GM19395 (cell line): ENCODE measurements at regions not wholly inside any gene's neighbourhood (a gene's known extent, or its start where the extent isn't known, plus 50 kb on each side); places are given as distances from the start of the nearest gene placed in this dataset.
"Not testable (repeated sequence)": the region's sequence is repeated elsewhere in the genome, so short reads cannot be mapped to it uniquely, and the experiment has no call there.

Experiments
- ATAC-seq: cut with Tn5 transposase; IDR thresholded peaks from one replicate; pipeline ENCODE4 v1.9.1; 2021; ENCODE audit warnings: mild to moderate bottlenecking, moderate library complexity; ENCODE audit not compliant: unreplicated experiment

DNA sequence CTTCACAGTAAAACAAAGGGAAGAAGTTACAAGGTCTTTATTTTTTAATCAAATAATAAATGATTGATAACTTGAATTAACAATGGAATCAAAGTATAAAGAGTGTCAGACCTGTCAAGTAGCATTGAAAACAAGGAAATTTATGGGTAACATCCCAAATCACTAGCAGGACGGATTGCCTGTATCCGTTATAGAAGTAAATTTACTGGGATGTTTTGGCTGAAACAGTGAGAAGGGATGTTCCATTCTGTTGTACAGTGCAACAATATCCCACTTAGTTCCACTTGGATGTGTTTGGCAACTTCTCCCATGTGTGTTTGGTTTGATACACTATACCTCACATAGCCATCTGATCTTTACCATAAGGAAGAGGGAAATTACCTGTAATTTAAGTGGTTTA lies 421.0 kb upstream of the CHD1 start:
- no peak for ATAC-seq

GRCh38 chr5:99348597-99348996 lies 419.8 kb upstream of the CHD1 start:
- no peak for ATAC-seq

DNA sequence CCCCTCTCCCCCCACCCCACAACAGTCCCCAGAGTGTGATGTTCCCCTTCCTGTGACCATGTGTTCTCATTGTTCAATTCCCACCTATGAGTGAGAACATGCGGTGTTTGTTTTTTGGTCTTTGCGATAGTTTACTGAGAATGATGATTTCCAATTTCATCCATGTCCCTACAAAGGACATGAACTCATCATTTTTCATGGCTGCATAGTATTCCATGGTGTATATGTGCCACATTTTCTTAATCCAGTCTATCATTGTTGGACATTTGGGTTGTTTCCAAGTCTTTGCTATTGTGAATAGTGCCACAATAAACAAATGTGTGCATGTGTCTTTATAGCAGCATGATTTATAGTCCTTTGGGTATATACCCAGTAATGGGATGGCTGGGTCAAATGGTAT lies 411.0 kb upstream of the CHD1 start:
- ATAC-seq = not testable (repeated sequence)

DNA sequence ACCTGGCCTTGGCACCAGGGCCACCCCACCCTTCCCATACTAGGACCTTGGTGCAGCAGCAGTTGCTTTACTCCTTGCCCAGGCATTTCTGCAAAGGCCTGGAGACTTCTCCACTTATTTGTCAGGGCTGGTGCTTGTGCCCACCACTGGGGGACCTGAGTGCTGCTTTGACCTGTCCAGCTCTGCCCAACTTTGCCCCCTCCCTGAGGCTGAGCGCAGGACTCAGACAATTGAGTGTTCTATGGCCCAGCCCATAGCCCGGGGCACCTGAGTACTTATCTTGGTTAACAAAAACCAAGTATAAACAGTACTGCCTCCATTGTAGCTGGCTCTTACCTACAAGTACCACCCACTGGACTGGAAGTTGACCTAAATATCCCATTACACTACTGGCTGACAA lies 406.1 kb upstream of the CHD1 start:
- ATAC-seq = no peak

GRCh38 chr5:99331061-99331460 lies 402.3 kb upstream of the CHD1 start:
- no peak for ATAC-seq

- ATAC-seq = no peak
Measured at GRCh38 chr5:99320436-99320835, 391.6 kb upstream of the CHD1 start.

DNA sequence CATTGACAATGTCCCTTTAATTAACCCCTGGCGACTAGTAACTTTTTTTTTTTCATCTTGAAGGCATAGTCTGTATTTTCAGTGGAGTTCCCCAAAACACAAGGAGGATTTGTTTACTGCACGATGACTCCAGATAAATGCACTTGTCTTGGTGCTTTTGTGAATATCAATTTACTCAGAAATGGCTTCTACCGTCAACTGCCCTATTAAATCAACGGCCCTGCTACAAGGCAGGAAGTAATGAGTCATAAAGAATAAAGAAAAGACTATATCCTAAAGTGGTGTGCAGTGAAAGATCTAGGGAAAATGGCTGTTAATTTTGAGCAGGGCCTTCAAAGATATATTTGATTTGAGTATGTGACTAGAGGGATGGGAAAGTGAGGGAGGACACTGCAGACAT lies 388.3 kb upstream of the CHD1 start:
- no peak for ATAC-seq

DNA sequence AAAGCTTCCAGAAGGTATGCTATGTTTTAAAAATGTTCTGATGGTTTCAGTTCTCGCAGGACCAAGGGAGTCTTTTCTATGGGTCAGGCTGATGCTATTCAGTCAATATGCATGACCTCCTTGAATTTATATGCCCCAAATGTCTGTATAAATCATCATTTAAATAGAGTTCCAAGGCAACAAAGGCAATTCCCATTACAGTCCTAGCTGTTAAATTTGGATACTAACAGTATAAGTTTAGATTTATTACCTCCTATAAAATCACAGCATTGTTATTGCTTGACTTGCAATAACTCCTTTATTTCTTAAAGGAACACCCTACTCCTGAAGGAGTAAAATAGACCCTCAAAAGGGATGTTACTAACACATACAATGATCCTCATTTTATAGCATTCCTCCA lies 387.7 kb upstream of the CHD1 start:
- ATAC-seq = no peak

- no peak for ATAC-seq
Measured at GRCh38 chr5:99315413-99316183, 386.8 kb upstream of the CHD1 start.

DNA sequence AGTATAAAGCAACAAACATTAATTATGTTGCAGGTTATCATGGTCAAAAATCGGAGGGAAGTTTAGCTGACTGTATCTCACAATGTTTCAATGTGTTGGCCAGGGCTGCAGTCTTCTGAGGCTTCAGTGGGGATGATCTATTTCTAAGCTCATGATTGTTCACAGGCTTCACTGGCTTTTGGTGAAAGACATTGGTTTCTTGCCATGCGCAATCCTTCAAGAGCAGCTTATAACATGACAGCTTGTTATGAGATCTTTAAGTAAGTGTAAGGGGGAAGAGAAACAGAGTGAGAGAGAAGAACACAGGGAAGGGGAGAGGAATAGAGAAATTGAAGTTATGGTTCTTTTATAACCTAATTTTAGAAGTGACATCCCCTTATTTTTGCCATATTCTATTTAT lies 385.9 kb upstream of the CHD1 start:
- no peak for ATAC-seq

DNA sequence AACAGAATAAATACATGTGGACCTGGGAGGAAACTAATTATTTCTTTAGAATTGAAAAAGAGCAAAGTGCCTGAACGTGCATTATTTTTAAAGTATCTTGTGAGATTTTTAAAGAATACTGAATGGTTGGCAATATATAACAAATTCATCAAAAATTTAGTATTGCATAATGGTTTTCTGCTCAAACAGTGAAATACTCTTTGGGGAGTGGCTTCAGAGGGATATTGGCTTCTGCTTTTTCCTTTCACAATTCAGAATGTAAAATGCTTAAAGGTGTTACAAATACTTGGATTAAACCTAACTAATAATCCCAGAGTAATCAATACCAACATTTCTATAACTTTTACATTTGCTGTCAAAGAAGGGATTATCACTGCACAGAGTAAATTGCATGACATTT lies 379.3 kb upstream of the CHD1 start:
- ATAC-seq = no peak

GRCh38 chr5:99305045-99305580 lies 376.3 kb upstream of the CHD1 start:
- no peak for ATAC-seq

DNA sequence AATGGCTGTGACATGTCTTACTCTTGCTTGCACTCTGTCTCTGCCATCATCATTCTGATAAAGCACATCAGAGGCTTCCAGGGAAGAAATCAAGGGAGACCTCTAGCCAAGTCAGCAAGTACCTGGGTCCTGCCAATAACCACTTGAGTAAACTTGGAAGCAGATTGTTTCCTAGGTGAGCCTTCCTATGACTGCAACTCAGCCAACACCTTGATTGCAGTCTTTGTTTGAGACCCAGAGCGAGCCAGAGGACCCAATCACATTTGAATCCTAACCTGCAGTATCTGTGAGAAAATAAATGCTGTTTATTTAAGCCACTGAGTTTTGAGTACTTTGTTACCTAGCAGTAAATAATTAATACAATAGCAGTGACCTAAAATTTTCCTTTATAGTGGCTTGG lies 356.8 kb upstream of the CHD1 start:
- no peak for ATAC-seq

- no peak for ATAC-seq
Measured at GRCh38 chr5:99275128-99275527, 346.3 kb upstream of the CHD1 start.

- ATAC-seq = no peak
Measured at GRCh38 chr5:99272576-99272975, 343.8 kb upstream of the CHD1 start.

GRCh38 chr5:99258819-99259218 lies 330.0 kb upstream of the CHD1 start:
- no peak for ATAC-seq

DNA sequence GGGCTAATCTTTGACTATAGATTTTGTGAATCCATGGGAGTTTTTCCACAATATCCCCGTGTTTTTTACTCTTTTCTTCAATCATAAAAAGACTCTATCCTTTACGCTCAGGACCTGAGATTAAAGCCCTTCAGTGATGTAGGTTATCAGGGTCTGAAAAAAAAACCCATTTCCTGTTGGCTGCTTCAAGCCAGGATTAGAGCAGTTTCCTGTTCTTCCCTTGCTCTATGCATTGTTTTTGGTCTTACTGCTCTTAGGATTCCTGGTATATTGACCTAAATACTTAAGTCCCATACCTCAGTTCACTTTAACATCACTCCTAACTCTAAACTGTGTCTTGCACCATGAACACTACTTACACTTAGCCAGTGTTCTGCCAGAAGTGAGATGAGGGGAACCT lies 319.3 kb upstream of the CHD1 start:
- ATAC-seq = no peak

- no peak for ATAC-seq
Measured at GRCh38 chr5:99247346-99247745, 318.5 kb upstream of the CHD1 start.

DNA sequence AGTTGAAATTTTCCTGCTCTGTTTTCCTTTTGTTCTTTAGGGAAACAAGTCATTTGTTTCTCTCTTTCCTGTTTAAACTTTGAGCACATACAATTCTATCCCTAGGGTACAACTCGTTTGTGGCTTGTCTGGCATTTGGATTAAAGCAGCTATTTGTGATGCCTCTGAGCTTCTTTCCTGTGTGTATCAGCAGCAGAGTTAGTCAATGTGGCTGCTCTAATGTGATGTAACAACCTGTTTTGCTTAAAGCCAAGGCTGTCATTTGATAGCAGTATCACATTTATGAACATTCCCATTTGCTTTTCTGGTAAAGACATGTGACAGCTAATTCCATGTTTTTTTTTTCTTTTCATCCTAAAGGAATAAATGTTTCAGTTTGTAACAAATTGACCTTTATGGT lies 314.3 kb upstream of the CHD1 start:
- ATAC-seq = no peak

GRCh38 chr5:99239826-99240360 lies 311.1 kb upstream of the CHD1 start:
- no peak for ATAC-seq

GRCh38 chr5:99191206-99191745 lies 262.5 kb upstream of the CHD1 start:
- ATAC-seq = no peak

DNA sequence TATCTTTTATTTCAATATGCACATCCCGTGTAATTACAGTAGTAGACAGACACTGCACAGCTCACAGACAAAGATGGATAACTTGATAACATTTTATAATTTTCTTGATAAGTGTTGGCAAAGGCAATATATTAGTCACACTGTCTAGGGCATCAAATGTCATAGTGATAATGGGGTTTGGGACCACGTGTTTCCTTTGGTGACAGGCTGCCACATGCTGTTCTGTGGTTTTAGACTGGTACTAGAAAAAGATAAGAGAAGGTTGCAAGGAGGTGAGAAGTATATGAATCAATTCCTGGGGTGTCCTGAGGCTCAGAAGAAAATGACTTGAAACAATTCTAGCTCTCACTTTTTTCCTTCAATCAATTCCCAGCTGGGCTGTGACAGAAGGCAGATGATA lies 258.8 kb upstream of the CHD1 start:
- no peak for ATAC-seq
